SK-N-MC (cell line): ENCODE measurements at regions not wholly inside any gene's neighbourhood (a gene's known extent, or its start where the extent isn't known, plus 50 kb on each side); places are given as distances from the start of the nearest gene placed in this dataset.

Experiments
- DNase-seq: peaks from one replicate; pipeline ENCODE4 v3.0.0-alpha.2; 2011; ENCODE audit warnings: low read depth, low spot score
- H3K27ac ChIP-seq: fragments of 200-600 bp; sonication (generic); 2 replicates; pipeline ENCODE4 v1.5.1; 2016; ENCODE audit warnings: mixed run types
- H3K36me3 ChIP-seq: fragments of 200-600 bp; sonication (generic); 2 replicates; pipeline ENCODE4 v1.6.1; 2017; ENCODE audit warnings: antibody characterized with exemption, low read length, mixed read lengths; ENCODE audit not compliant: insufficient read depth
- H3K4me3 ChIP-seq: fragments of 200-600 bp; sonication (generic); 2 replicates; pipeline ENCODE4 v1.5.1; 2016
- H3K9ac ChIP-seq: fragments of 200-600 bp; sonication (generic); 2 replicates; pipeline ENCODE4 v1.8.0; 2017; ENCODE audit warnings: mixed run types, mixed read lengths; ENCODE audit not compliant: insufficient read length
- H3K9me3 ChIP-seq: fragments of 200-600 bp; sonication (generic); 2 replicates; pipeline ENCODE4 v1.6.1; 2017; ENCODE audit warnings: low read depth, mild to moderate bottlenecking, antibody characterized with exemption, low read length, moderate library complexity, mixed read lengths
- EZH2 ChIP-seq: fragments of 200-600 bp; sonication (generic); IDR thresholded peaks from one replicate; pipeline ENCODE4 v1.6.1; 2017; ENCODE audit warnings: antibody characterized with exemption
- FOXP2 ChIP-seq: optimal IDR thresholded peaks from 2 replicates; pipeline ENCODE3; 2011; ENCODE audit warnings: mild to moderate bottlenecking, moderate library complexity; ENCODE audit not compliant: insufficient read depth; ENCODE audit errors: extremely low read length, control extremely low read depth
- POLR2AphosphoS5 ChIP-seq: IDR thresholded peaks from 2 replicates; pipeline ENCODE4 v1.6.1; 2012; ENCODE audit warnings: mild to moderate bottlenecking, low read depth, low read length, borderline replicate concordance

- DNase-seq, result no peak
- peaks cover 8% of the 10 kb centered on the region; the same call in 1 of the 2 replicates for H3K36me3 ChIP-seq
- no peak overlapping the region for H3K4me3 ChIP-seq
- H3K27ac ChIP-seq, result peak overlapping the region; percentile 2; the same call in 1 of the 2 replicates
- no peaks in the 10 kb centered on the region for H3K9me3 ChIP-seq
- H3K9ac ChIP-seq, result no peak overlapping the region
- TF ChIP-seq FOXP2 (no peak), POLR2AphosphoS5 (no peak), EZH2 (no peak)
These were observed 325.2 kb upstream of the RGS6 start for GRCh38 chr14:71607056-71607455.

GRCh38 chr14:71610149-71610548, 322.1 kb upstream of the RGS6 start:
- peak overlapping the region; percentile 35 for H3K4me3 ChIP-seq
- no peaks in the 10 kb centered on the region for H3K9me3 ChIP-seq
- DNase-seq, result peak; percentile 59
- no peaks in the 10 kb centered on the region; the same call in 1 of the 2 replicates for H3K36me3 ChIP-seq
- TF ChIP-seq POLR2AphosphoS5 (no peak), FOXP2 (no peak), EZH2 (no peak)
- H3K9ac ChIP-seq, result no peak overlapping the region
- H3K27ac ChIP-seq, result peak overlapping the region; percentile 65

- Histone ChIP-seq H3K27ac (peak overlapping the region; percentile 65), H3K36me3 (no peaks in the 10 kb centered on the region; the same call in 1 of the 2 replicates), H3K9ac (no peak overlapping the region), H3K9me3 (no peaks in the 10 kb centered on the region), H3K4me3 (peak overlapping the region; percentile 35)
- DNase-seq, result no peak
- no peak for TF ChIP-seq EZH2
- no peak for TF ChIP-seq FOXP2
- TF ChIP-seq POLR2AphosphoS5, result no peak
These were observed 321.4 kb upstream of the RGS6 start for GRCh38 chr14:71610797-71611196.

- no peaks in the 10 kb centered on the region for H3K9me3 ChIP-seq
- H3K27ac ChIP-seq, result no peak overlapping the region
- no peak overlapping the region for H3K4me3 ChIP-seq
- no peak overlapping the region for H3K9ac ChIP-seq
- peaks cover 5% of the 10 kb centered on the region; the same call in 1 of the 2 replicates for H3K36me3 ChIP-seq
- DNase-seq, result no peak
- no peak for TF ChIP-seq EZH2
These were observed 319.1 kb upstream of the RGS6 start for GRCh38 chr14:71613168-71613567.

DNA sequence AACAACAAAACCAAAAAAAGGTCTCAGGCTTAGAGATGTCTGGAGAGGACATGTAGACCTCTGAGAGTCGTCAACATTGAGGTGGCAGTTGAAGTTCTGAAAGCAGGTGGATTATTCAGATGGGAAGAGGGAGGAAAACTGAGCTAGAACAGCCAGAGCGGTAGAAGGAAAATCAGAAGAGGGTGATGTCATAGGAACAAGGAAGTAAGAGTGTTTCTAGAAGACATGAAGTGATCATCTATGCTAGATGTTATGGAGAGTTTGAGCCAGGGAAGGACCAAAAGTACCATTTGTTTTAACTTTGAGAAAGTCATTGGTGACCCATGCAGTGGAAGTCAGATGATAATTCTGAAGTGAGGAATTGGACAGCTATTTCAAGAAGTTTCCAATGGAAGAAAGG, 316.2 kb upstream of the RGS6 start:
- TF ChIP-seq EZH2 (no peak), FOXP2 (no peak)
- H3K36me3 ChIP-seq, result peaks cover 22% of the 10 kb centered on the region
- no peaks in the 10 kb centered on the region for H3K9me3 ChIP-seq
- H3K27ac ChIP-seq, result no peak overlapping the region
- DNase-seq, result no peak
- no peak overlapping the region for H3K9ac ChIP-seq
- no peak overlapping the region for H3K4me3 ChIP-seq

DNA sequence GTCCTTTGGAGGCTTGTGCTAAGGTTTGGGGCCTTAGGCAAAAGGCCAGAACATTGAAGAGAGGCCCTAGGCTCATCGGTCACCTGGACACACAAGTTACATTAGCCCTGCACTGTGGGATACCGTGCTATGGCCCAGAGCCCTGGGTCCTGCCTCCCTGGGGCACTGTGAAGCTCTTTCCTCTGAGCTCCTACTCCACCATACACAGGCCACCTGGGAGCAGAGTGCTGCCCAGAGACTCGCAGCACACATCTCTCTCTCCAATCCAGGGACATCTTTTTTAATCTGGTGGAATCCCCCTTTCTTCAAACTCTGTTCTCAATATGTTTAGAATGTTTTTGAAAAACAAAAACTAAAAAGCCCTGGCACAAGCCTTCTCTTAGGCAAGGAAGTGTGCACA, 314.2 kb upstream of the RGS6 start:
- Histone ChIP-seq H3K36me3 (peaks cover 27% of the 10 kb centered on the region), H3K9ac (no peak overlapping the region), H3K9me3 (no peaks in the 10 kb centered on the region), H3K27ac (no peak overlapping the region), H3K4me3 (no peak overlapping the region)
- DNase-seq, result no peak
- no peak for TF ChIP-seq EZH2
- no peak for TF ChIP-seq FOXP2
- TF ChIP-seq POLR2AphosphoS5, result no peak

DNA sequence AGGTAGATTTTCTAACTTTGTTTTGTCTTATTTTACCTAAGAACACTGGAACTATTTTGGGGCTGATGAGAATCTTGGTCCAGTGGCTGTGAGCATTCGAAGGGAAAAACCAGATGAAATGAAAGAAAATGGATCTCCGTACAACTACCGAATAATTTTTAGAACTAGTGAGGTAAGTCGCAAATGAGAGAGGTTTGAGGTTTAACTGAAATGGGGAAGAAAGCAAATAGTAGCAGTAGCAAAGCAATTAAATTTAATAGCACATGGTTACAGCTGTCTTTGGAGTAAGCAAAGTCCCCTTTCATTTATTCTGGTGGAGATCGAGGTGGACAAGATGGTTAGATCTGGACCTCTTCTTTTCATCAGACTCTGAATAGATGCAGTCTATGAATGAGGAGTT, 313.5 kb upstream of the RGS6 start:
- Histone ChIP-seq H3K36me3 (peaks cover 27% of the 10 kb centered on the region), H3K4me3 (no peak overlapping the region), H3K27ac (no peak overlapping the region), H3K9ac (no peak overlapping the region), H3K9me3 (no peaks in the 10 kb centered on the region)
- no peak for TF ChIP-seq EZH2
- TF ChIP-seq POLR2AphosphoS5, result no peak
- no peak for TF ChIP-seq FOXP2
- DNase-seq, result no peak

GRCh38 chr14:71619472-71619871, 312.8 kb upstream of the RGS6 start:
- H3K36me3 ChIP-seq, result peaks cover 35% of the 10 kb centered on the region
- H3K4me3 ChIP-seq, result no peak overlapping the region

GRCh38 chr14:71620401-71620800, 311.8 kb upstream of the RGS6 start:
- H3K9ac ChIP-seq, result no peak overlapping the region
- no peak overlapping the region for H3K27ac ChIP-seq
- H3K36me3 ChIP-seq, result peaks cover 37% of the 10 kb centered on the region
- H3K4me3 ChIP-seq, result no peak overlapping the region
- DNase-seq, result no peak
- no peaks in the 10 kb centered on the region for H3K9me3 ChIP-seq
- no peak for TF ChIP-seq EZH2
- no peak for TF ChIP-seq POLR2AphosphoS5
- no peak for TF ChIP-seq FOXP2

More at GRCh38 chr14:71619472-71619871, 312.8 kb upstream of the RGS6 start:
- no peak for DNase-seq
- no peak for TF ChIP-seq FOXP2
- no peak for TF ChIP-seq EZH2
- no peak for TF ChIP-seq POLR2AphosphoS5
- H3K9ac ChIP-seq, result no peak overlapping the region
- H3K9me3 ChIP-seq, result no peaks in the 10 kb centered on the region
- no peak overlapping the region for H3K27ac ChIP-seq
